Coronary artery (tissue), 2 donors: ENCODE measurements at regions not wholly inside any gene's neighbourhood (a gene's known extent, or its start where the extent isn't known, plus 50 kb on each side); places are given as distances from the start of the nearest gene placed in this dataset.

Source experiments
- DNase-seq: peaks from one replicate; pipeline ENCODE4 v3.0.0-alpha.2; 2017; ENCODE audit warnings: low spot score
- H3K27ac ChIP-seq, 2 donors: fragments of 200-600 bp; sonication (generic); one replicate each; pipeline ENCODE4 v1.5.1; 2016 to 2019
- H3K4me3 ChIP-seq: fragments of 200-600 bp; sonication (generic); 2 replicates; pipeline ENCODE4 v1.5.1; 2016; ENCODE audit warnings: mild to moderate bottlenecking, moderate library complexity
- CTCF ChIP-seq: fragments of 200-600 bp; sonication (generic); IDR thresholded peaks from one replicate; pipeline ENCODE4 v1.5.1; 2019; ENCODE audit warnings: antibody characterized with exemption

DNA sequence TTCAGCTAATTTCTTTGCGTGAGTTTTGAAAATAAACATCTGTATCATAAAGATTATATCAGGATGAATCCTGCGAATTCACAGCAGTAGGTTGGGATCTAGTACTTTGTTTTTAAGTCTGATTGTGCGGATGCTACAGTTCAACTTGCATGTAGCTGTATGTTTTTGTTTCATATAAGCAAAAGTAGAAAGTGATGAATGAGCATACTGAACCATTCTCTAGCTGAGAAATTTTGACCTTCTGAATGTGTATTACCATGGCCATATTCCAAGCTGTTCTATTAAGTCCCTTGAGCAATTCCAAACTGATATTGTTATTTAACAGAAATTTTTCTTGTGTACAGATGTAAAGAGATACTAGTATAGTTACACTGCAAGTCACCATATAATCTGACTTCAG is 358.8 kb upstream of the MEOX2 start:
- DNase-seq = no peak

GRCh38 chr7:16044645-16045044 is 358.2 kb upstream of the MEOX2 start:
- Histone ChIP-seq H3K27ac (no peak overlapping the region), H3K4me3 (no peak overlapping the region)
- no peak for TF ChIP-seq CTCF
- DNase-seq = no peak

More for the DNA sequence above, 358.8 kb upstream of the MEOX2 start:
- H3K4me3 ChIP-seq = no peak overlapping the region
- H3K27ac ChIP-seq = no peak overlapping the region
- no peak for TF ChIP-seq CTCF

DNA sequence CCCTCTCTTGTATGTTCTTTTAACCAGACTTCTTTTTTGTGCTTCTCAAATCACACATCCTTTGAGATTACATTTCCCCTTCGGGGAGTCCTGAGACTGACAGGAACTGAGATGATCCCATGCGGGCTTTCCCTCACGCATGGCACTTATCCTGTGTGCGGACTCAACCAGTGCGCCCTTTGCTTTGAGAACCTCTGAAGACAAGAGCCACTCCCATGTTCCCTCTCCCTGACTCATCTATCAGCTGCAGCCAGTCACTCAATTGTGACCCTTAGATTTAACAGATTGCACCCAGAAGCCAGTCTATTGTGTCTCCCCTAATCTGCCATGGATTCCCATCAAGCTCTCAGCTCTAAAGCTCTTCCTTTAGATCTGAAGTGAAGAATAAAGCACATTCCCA is 353.9 kb upstream of the MEOX2 start:
- no peak for DNase-seq
- no peak overlapping the region for H3K27ac ChIP-seq
- H3K4me3 ChIP-seq = no peak overlapping the region
- no peak for TF ChIP-seq CTCF

DNA sequence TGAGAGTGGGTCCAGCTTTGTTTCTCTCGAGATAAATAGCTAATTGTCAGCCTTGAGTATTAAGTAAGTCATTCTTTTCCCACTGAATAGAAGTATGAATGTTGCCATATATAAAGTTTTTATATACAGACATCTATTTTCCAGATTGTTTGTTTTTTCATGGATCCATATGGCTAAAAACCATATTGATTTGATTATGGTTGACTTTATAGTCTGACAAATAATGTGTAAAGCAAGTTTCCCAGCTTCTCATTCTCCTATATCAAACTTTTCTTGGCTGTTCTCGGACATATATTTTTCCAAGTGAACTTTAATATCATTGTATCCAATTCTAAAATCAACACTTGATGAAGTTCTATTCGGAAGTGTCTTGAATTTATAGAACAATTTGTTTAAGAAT is 352.4 kb upstream of the MEOX2 start:
- no peak for TF ChIP-seq CTCF
- Histone ChIP-seq H3K4me3 (no peak overlapping the region), H3K27ac (no peak overlapping the region)
- no peak for DNase-seq

DNA sequence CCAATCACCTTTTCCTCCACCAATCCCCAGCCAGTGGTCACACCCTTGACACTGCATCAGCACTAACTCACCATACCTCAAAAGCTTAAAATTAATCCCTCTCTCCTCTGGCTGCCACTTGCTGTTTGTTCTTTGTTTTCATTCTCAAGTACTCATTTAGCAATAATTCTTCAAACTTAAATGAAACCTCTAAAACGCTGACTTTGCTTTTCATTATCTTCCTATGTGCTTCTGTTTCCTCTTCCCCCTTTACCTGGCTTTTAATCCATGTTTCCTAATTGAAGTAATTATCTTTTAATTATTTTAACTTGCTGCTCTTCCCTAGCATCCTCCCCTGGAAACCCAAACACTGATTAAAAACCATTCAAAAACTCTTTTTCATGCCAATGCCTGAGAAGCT is 348.9 kb upstream of the MEOX2 start:
- DNase-seq = no peak
- H3K27ac ChIP-seq = no peak overlapping the region
- no peak for TF ChIP-seq CTCF
- H3K4me3 ChIP-seq = no peak overlapping the region

- TF ChIP-seq CTCF = no peak
- no peak for DNase-seq
- no peak overlapping the region for H3K27ac ChIP-seq
- no peak overlapping the region for H3K4me3 ChIP-seq
These were observed 348.4 kb upstream of the MEOX2 start for GRCh38 chr7:16034866-16035265.

DNA sequence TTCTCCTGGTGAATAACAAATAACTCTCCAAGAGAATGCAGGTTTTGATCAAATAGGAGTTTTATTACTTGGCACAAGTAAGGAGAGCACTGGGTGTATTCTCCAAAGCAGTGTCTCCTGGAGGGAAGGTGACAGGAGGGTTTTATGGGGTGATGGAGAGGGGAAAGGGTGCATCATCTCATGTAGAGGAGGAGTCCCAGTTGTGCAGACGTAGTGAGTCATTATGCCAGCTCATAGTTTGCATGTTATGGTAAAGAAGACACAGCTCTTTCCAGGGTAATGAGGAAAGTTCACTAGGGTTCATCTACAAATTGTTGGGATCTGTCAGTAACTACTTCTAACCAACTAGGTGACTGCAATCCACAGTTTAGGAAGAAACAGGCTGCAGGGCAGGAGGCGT is 347.9 kb upstream of the MEOX2 start:
- H3K27ac ChIP-seq = no peak overlapping the region
- no peak for TF ChIP-seq CTCF

More for the DNA sequence above, 347.9 kb upstream of the MEOX2 start:
- no peak for DNase-seq
- no peak overlapping the region for H3K4me3 ChIP-seq
